Motor neuron (in vitro differentiated cells): ENCODE measurements at regions not wholly inside any gene's neighbourhood (a gene's known extent, or its start where the extent isn't known, plus 50 kb on each side); places are given as distances from the start of the nearest gene placed in this dataset.

ENCODE experiments used
- ATAC-seq, 8 experiments: fragments of 200-7000 bp; cut with Tn5 transposase; replicated peaks in 6 of 8; 2 replicates each; pipeline ENCODE4 v1.8.0; 2021; ENCODE audit warnings: mild to moderate bottlenecking in 8 of 8, moderate library complexity in 8 of 8
- H3K27ac ChIP-seq, 2 donors: fragments of 250-450 bp; sonication (Bioruptor Pico); 2 replicates each; pipeline ENCODE4 v1.9.0; 2021; ENCODE audit warnings: antibody characterized with exemption in 2 of 2, mild to moderate bottlenecking in 2 of 2, moderate library complexity in 1 of 2
- H3K4me1 ChIP-seq, 2 donors: fragments of 250-450 bp; sonication (Bioruptor Pico); replicated peaks in 1 of 2; 2 replicates each; pipeline ENCODE4 v1.6.1; 2021; ENCODE audit warnings: antibody characterized with exemption in 2 of 2, mild to moderate bottlenecking in 2 of 2, moderate library complexity in 1 of 2
- H3K4me3 ChIP-seq, 5 donors: fragments of 250-450 bp; sonication (Bioruptor Pico); 2 replicates each; pipeline ENCODE4 v1.9.0; 2021; ENCODE audit warnings: antibody characterized with exemption in 5 of 5, mild to moderate bottlenecking in 5 of 5, moderate library complexity in 4 of 5
- WGBS, 10 experiments: fragments of 450-650 bp; shearing (Covaris generic); methylation state at CpG; one replicate each; pipeline ENCODE4 v1.0.0; 2022; 5-methylcytosine and 5-hydroxymethylcytosine counted together
- in situ Hi-C, 9 experiments: fragments of 400-800 bp; cut with MboI; loops; one replicate each; pipeline ENCODE4 v1.15.0; 2021; ENCODE audit warnings: low sequenced_read_pairs in 9 of 9, low pct_unique_long_range_greater_than_20kb in 2 of 9; ENCODE audit not compliant: unreplicated experiment in 9 of 9

- no peak overlapping the region for H3K4me3 ChIP-seq
- H3K27ac ChIP-seq = no peak overlapping the region
- peak in 3 of 8 experiments; percentile 57 to 89 (median 84) for ATAC-seq
- WGBS, 10 experiments = 72 to 100% (median 87%) methylated on average over 3 to 14 of the region's 26 CpGs; no CpG with 5 or more reads in 3 of the 10 experiments
- in situ Hi-C loops = no loop called here
- no peaks in the 10 kb centered on the region for H3K4me1 ChIP-seq
Measured at GRCh38 chr6:138682704-138683527, 90.7 kb upstream of the CCDC28A start.

GRCh38 chr6:138685257-138685656, 88.3 kb upstream of the CCDC28A start:
- ATAC-seq = no peak
- WGBS, 10 experiments = 56 to 80% (median 69%) methylated on average over 1 to 2 of the region's 2 CpGs; no CpG with 5 or more reads in 6 of the 10 experiments
- H3K4me1 ChIP-seq = no peaks in the 10 kb centered on the region
- no peak overlapping the region for H3K27ac ChIP-seq
- in situ Hi-C loops = no loop called here
- no peak overlapping the region for H3K4me3 ChIP-seq

- no peak overlapping the region for H3K27ac ChIP-seq
- ATAC-seq = no peak
- in situ Hi-C loops = no loop called here
- no peak overlapping the region for H3K4me3 ChIP-seq
- peaks cover 0 to under 1% of the 10 kb centered on the region in 2 donors for H3K4me1 ChIP-seq
Measured at GRCh38 chr6:138685781-138686180, 87.8 kb upstream of the CCDC28A start.

GRCh38 chr6:138688580-138688979, 85.0 kb upstream of the CCDC28A start:
- Histone ChIP-seq H3K27ac (no peak overlapping the region), H3K4me3 (no peak overlapping the region), H3K4me1 (peaks cover 0 to 8% of the 10 kb centered on the region in 2 donors)
- ATAC-seq = no peak
- in situ Hi-C loops = no loop called here
- WGBS, 10 experiments = 69 to 100% (median 90%) methylated on average over 2 to 4 of the region's 4 CpGs; no CpG with 5 or more reads in 1 of the 10 experiments

- 79 to 100% (median 92%) methylated on average over 1 to 6 of the region's 6 CpGs; no CpG with 5 or more reads in 2 of the 10 experiments for WGBS, 10 experiments
- in situ Hi-C loops = no loop called here
- H3K4me3 ChIP-seq = no peak overlapping the region
- ATAC-seq = no peak
- peaks cover 0 to 8% of the 10 kb centered on the region in 2 donors for H3K4me1 ChIP-seq
- no peak overlapping the region for H3K27ac ChIP-seq
Measured at GRCh38 chr6:138689849-138690248, 83.7 kb upstream of the CCDC28A start.

DNA sequence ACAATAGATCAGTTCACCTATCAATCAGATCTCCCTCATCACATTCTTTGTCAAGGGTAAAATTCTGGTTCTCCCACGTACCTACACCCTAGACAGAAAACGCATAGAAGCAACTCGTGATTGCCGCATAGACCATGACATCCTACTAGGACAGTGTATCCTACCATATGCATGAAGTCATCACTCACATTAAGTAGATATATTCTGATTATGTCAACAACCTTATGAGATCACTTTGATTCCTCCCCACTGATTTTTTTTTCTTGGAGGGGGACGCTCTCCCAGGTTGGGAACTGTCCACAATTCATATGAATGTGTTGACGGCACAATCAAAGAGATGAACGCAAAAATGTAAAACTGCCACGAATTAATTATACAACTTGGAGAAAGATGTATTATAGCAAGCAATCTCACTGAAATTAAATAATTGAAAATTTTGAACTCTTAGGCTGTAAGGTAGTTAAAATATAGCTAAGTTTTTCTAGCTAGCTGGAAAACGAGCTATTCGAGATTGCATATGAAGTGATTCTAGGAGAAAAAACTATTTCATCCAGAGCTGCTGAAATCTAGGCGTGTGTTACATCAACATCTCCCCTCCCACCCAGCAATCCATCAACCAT, 82.5 kb upstream of the CCDC28A start:
- Histone ChIP-seq H3K27ac (no peak overlapping the region), H3K4me3 (peak overlapping the region; percentile 45 to 90 (median 69)), H3K4me1 (peaks cover 0 to 8% of the 10 kb centered on the region in 2 donors)
- in situ Hi-C loops = no loop called here
- 36 to 100% (median 71%) methylated on average over 2 to 11 of the region's 11 CpGs; no CpG with 5 or more reads in 1 of the 10 experiments for WGBS, 10 experiments
- no peak for ATAC-seq

GRCh38 chr6:138691595-138692057, 81.9 kb upstream of the CCDC28A start:
- Histone ChIP-seq H3K4me1 (peaks cover 0 to 8% of the 10 kb centered on the region in 2 donors), H3K4me3 (peak overlapping the region; percentile 45 to 90 (median 69)), H3K27ac (no peak overlapping the region)
- peak in 7 of 8 experiments; percentile 0 to 11 (median 5) for ATAC-seq
- 0 to 19% (median 2%) methylated on average over 1 to 13 of the region's 14 CpGs; no CpG with 5 or more reads in 1 of the 10 experiments for WGBS, 10 experiments
- in situ Hi-C loops = no loop called here

DNA sequence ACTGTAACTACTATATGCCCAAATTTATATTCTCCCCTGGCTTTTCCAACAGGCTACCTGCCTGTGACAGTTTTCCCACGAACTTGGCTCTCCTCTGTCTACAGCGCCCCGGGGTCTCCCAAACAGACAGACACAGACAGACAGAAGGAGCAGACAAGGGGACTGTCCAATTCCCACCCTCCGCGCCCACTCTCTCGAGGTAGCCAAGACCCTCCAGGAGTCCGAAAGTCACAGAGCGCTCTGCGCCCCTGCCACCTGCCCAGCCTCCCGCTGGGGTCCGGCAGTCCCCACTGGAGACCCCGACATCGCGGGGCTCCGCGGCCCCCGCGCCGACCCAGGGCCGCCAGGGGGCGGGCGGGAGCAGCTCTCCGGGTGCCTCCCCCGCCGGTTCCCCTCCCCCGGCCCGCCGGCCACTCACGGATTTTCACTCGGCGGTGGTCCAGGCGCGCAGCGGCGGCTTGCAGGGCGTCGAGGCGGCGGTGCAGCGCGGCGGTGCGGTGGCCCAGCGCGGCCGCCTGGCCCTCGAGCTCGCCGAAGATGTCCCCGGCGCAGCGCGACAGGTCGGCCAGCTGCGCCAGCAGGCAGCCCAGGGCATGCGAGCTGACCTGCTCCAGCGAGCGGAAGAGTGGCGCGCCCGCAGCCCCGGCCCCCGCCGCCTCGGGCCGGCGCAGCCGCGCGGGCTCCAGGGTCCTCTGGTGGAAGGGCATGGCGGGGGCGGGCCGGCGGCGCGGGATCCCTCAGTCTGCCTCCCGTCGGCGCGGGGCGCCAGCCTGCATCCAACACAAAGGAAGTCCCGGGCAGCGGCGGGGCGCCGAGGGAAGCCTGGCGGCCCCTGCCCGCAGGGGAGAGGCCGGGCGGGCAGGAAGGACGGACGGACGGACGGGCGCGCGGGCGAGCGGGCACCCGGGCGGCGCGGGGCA, 81.3 kb upstream of the CCDC28A start:
- peak; percentile 55 to 81 (median 74) for ATAC-seq
- Histone ChIP-seq H3K4me1 (peaks cover 0 to 8% of the 10 kb centered on the region in 2 donors), H3K4me3 (peak overlapping the region; percentile 45 to 90 (median 69)), H3K27ac (peak overlapping the region in 1 of 2 donors; percentile 59)
- 11% methylated on average over 3 of the region's 103 CpGs; no CpG with 5 or more reads in 9 of the 10 experiments for WGBS, 10 experiments
- in situ Hi-C loops = no loop called here

GRCh38 chr6:138692978-138693909, 80.3 kb upstream of the CCDC28A start:
- Histone ChIP-seq H3K27ac (peak overlapping the region in 1 of 2 donors; percentile 59), H3K4me3 (peak overlapping the region; percentile 45 to 90 (median 69)), H3K4me1 (peaks cover 0 to 8% of the 10 kb centered on the region in 2 donors)
- 0 to 20% (median 6%) methylated on average over 1 to 6 of the region's 92 CpGs; no CpG with 5 or more reads in 6 of the 10 experiments for WGBS, 10 experiments
- peak; percentile 55 to 77 (median 62) for ATAC-seq
- in situ Hi-C loops = no loop called here

- in situ Hi-C loops = no loop called here
- no peak for ATAC-seq
- H3K4me3 ChIP-seq = no peak overlapping the region
- H3K4me1 ChIP-seq = peaks cover 0 to 8% of the 10 kb centered on the region in 2 donors
- H3K27ac ChIP-seq = no peak overlapping the region
- WGBS, 10 experiments = 56 to 100% (median 90%) methylated on average over 1 to 4 of the region's 4 CpGs; no CpG with 5 or more reads in 1 of the 10 experiments
Measured at GRCh38 chr6:138695193-138695592, 78.4 kb upstream of the CCDC28A start.

DNA sequence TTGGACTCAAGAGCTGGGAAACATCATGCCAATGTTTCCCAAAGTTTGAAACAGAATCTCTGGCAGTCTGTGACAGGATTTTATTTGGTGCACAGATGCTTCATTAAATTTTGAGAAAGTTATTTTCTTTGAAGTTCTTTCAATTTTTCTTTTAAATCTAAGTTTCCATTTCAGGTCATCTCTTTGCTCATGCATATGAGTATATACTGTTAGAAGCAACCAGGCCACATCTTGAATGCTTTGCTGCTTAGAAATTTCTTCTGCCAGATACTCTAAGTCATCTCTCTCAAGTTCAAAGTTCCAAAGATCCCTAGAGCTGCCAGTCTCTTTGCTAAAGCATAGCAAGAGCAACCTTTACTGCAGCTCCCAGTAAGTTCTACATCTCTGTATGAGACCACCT, 59.1 kb upstream of the CCDC28A start:
- H3K4me1 ChIP-seq = no peaks in the 10 kb centered on the region
- no peak for ATAC-seq
- H3K4me3 ChIP-seq = no peak overlapping the region
- in situ Hi-C loops = no loop called here
- H3K27ac ChIP-seq = no peak overlapping the region

DNA sequence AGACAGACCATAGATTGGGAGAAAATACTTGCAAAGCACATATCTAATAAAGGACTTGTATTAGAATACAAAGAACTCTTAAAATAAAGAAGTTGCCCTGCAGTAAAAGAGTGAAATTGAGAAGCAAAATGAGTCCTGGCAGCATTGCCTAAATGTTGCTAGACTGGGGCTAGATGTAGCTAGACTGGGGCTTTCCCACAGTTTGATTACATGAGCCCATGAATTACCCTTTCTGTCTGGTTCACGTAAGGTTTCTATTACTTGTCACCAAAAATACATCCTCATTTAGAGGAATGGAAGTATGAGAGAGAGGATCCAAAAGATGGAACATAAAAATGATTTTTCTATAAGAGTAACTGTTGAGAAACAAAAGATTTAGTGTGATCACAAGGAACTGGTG, 57.6 kb upstream of the CCDC28A start:
- no peaks in the 10 kb centered on the region for H3K4me1 ChIP-seq
- no peak for ATAC-seq
- WGBS, 10 experiments = 40 to 100% (median 92%) methylated on average over 1 of the region's 1 CpG; no CpG with 5 or more reads in 4 of the 10 experiments
- no peak overlapping the region for H3K27ac ChIP-seq
- H3K4me3 ChIP-seq = no peak overlapping the region
- in situ Hi-C loops = no loop called here
